22Rv1 (cell line): ENCODE measurements at regions not wholly inside any gene's neighbourhood (a gene's known extent, or its start where the extent isn't known, plus 50 kb on each side); places are given as distances from the start of the nearest gene placed in this dataset.

Source experiments
- CTCF ChIP-seq: fragments of 450-650 bp; IDR thresholded peaks from 2 replicates; pipeline ENCODE4 v1.5.1; 2017; ENCODE audit warnings: mild to moderate bottlenecking
- ZFX ChIP-seq: fragments of 450-650 bp; IDR thresholded peaks from 2 replicates; pipeline ENCODE4 v1.6.1; 2017; ENCODE audit warnings: antibody characterized with exemption, borderline replicate concordance

DNA sequence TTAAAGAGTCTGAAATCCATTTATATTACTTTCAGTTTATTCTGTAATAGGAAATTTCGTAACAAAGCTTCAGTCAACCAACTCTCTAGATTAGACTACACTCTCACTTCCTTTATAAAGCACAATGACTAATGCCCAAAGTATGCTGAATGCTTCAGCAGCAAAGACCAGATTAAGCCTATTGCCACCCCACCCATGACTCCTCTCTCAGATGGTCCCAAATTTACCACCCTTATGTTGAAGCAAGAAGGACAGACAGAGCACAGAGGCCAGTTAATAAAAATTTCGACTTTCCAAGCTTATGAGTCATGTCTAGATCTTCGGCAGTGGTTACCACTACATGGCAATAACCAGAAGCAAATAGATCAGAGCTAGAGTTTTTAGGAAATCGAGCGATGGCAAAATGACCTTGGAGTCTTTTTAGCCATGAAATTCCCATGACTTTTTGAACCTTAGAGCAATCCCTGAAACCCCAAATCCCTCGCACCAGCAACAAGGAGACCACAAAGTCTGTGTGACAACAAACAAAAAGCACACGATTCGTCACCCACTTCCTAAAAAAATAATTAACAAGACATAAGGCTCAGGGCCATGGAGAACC lies 287.8 kb upstream of the RASA1 start:
- no peak for TF ChIP-seq CTCF
- no peak for TF ChIP-seq ZFX
